Loucy (cell line): ENCODE measurements at regions not wholly inside any gene's neighbourhood (a gene's known extent, or its start where the extent isn't known, plus 50 kb on each side); places are given as distances from the start of the nearest gene placed in this dataset.
"Not testable (repeated sequence)": the region's sequence is repeated elsewhere in the genome, so short reads cannot be mapped to it uniquely, and the experiment has no call there.

Source experiments
- H2AFZ ChIP-seq: fragments of 200-600 bp; sonication (generic); 2 replicates; pipeline ENCODE4 v1.6.0; 2016; ENCODE audit warnings: antibody characterized with exemption, mild to moderate bottlenecking, low read length, moderate library complexity
- H3F3A ChIP-seq: fragments of 200-600 bp; 2 replicates; pipeline ENCODE4 v1.6.0; 2016; ENCODE audit warnings: antibody characterized with exemption, low read depth, mild to moderate bottlenecking
- H3K27me3 ChIP-seq: fragments of 200-600 bp; sonication (generic); 2 replicates; pipeline ENCODE4 v1.6.1; 2014; ENCODE audit warnings: low read length, mild to moderate bottlenecking; ENCODE audit not compliant: insufficient read depth, poor library complexity, severe bottlenecking
- H3K36me3 ChIP-seq: fragments of 200-600 bp; sonication (generic); 2 replicates; pipeline ENCODE4 v1.6.1; 2016; ENCODE audit warnings: low read length; ENCODE audit not compliant: insufficient read depth
- H3K4me1 ChIP-seq: fragments of 200-600 bp; sonication (generic); 2 replicates; pipeline ENCODE4 v1.5.1; 2014; ENCODE audit warnings: low read length, mild to moderate bottlenecking; ENCODE audit not compliant: insufficient read depth, poor library complexity, severe bottlenecking
- H3K4me2 ChIP-seq: fragments of 200-600 bp; sonication (generic); 2 replicates; pipeline ENCODE4 v1.6.0; 2014; ENCODE audit warnings: antibody characterized with exemption, low read length, low read depth, mild to moderate bottlenecking; ENCODE audit not compliant: poor library complexity, severe bottlenecking
- H3K4me3 ChIP-seq: fragments of 200-600 bp; sonication (generic); 2 replicates; pipeline ENCODE4 v1.5.1; 2014; ENCODE audit warnings: low read length, mild to moderate bottlenecking, mixed read lengths; ENCODE audit not compliant: poor library complexity, severe bottlenecking
- H3K79me2 ChIP-seq: fragments of 200-600 bp; sonication (generic); 2 replicates; pipeline ENCODE4 v1.6.1; 2014; ENCODE audit warnings: low read length; ENCODE audit not compliant: insufficient read depth
- H3K9ac ChIP-seq: fragments of 200-600 bp; sonication (generic); 2 replicates; pipeline ENCODE4 v1.6.0; 2014; ENCODE audit warnings: mild to moderate bottlenecking, low read depth, low read length, moderate library complexity; ENCODE audit not compliant: poor library complexity, severe bottlenecking
- H3K9me2 ChIP-seq: fragments of 200-600 bp; sonication (generic); replicated peaks from 2 replicates; pipeline ENCODE4 v1.6.1; 2016; ENCODE audit warnings: low read depth, low read length, mixed read lengths
- H3K9me3 ChIP-seq: fragments of 200-600 bp; sonication (generic); 2 replicates; pipeline ENCODE4 v1.6.1; 2014; ENCODE audit warnings: mild to moderate bottlenecking, antibody characterized with exemption, low read length, low read depth; ENCODE audit not compliant: insufficient read depth
- H4K20me1 ChIP-seq: fragments of 200-600 bp; sonication (generic); 2 replicates; pipeline ENCODE4 v1.6.0; 2014; ENCODE audit warnings: antibody characterized with exemption, low read length, mild to moderate bottlenecking; ENCODE audit not compliant: insufficient read depth, poor library complexity, severe bottlenecking
- EZH2phosphoT487 ChIP-seq: fragments of 200-600 bp; IDR thresholded peaks from 2 replicates; pipeline ENCODE4 v1.6.1; 2018; ENCODE audit warnings: antibody characterized with exemption, mild to moderate bottlenecking, moderate library complexity, borderline replicate concordance
- TF ChIP-seq, protein P1 (sequence below): fragments of 200-600 bp; sonication (generic); conservative IDR thresholded peaks from 2 replicates; pipeline ENCODE4 v1.5.1; 2014; ENCODE audit warnings: mild to moderate bottlenecking, antibody characterized with exemption, low read length

DNA sequence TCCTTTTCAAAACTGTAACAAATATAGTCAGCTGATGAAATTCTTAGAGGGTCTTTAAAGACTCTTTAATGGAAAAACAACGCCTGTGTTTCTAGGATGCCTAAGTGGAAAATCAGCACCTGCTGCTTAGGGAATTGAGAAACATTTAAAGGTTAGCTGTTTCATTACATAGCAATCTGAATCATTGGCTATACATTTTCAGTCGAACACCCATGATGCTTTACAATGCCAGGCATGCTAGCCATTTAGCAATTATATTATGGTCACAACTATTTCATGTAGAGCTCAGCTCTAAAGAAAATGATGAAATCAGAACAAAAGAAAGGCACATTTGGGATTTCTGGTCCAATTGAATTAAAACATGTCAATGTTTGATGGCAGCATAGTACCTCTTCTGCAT is 270.3 kb upstream of the SYNCRIP start:
- Histone ChIP-seq H3K9ac (no peak overlapping the region), H3K4me1 (no peaks in the 10 kb centered on the region), H3K79me2 (no peaks in the 10 kb centered on the region), H3K4me2 (no peak overlapping the region), H3K9me3 (no peaks in the 10 kb centered on the region), H3K27me3 (no peaks in the 10 kb centered on the region), H3K36me3 (no peaks in the 10 kb centered on the region), H4K20me1 (no peaks in the 10 kb centered on the region), H2AFZ (no peak overlapping the region), H3F3A (no peaks in the 10 kb centered on the region), H3K4me3 (no peak overlapping the region), H3K9me2 (no peaks in the 10 kb centered on the region)
- TF ChIP-seq EZH2phosphoT487, result no peak
- TF ChIP-seq, protein P1, sequence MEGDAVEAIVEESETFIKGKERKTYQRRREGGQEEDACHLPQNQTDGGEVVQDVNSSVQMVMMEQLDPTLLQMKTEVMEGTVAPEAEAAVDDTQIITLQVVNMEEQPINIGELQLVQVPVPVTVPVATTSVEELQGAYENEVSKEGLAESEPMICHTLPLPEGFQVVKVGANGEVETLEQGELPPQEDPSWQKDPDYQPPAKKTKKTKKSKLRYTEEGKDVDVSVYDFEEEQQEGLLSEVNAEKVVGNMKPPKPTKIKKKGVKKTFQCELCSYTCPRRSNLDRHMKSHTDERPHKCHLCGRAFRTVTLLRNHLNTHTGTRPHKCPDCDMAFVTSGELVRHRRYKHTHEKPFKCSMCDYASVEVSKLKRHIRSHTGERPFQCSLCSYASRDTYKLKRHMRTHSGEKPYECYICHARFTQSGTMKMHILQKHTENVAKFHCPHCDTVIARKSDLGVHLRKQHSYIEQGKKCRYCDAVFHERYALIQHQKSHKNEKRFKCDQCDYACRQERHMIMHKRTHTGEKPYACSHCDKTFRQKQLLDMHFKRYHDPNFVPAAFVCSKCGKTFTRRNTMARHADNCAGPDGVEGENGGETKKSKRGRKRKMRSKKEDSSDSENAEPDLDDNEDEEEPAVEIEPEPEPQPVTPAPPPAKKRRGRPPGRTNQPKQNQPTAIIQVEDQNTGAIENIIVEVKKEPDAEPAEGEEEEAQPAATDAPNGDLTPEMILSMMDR, result no peak

DNA sequence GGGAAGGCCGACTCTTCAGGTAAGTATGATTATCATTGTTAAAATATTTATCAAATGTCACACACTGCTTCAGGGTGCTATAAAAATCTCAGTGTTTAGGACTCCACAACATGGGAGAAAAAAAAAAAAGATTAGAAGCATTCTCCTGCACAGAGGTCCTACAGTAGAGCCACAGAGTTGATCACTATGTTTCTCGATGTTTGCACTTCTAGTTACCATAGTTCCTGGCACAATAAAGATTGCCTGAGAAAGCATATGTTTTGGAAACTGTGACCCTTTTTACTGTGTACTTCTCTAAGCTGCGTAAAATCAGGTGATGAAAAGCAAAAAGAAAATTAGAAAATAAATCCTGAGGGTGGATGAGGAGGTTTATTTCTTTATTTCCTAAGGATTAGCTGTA is 269.9 kb upstream of the SYNCRIP start:
- no peaks in the 10 kb centered on the region for H3K27me3 ChIP-seq
- no peak overlapping the region for H2AFZ ChIP-seq
- no peaks in the 10 kb centered on the region for H3K4me1 ChIP-seq
- no peaks in the 10 kb centered on the region for H3F3A ChIP-seq
- no peaks in the 10 kb centered on the region for H4K20me1 ChIP-seq
- no peak overlapping the region for H3K9ac ChIP-seq
- H3K79me2 ChIP-seq, result no peaks in the 10 kb centered on the region
- H3K36me3 ChIP-seq, result no peaks in the 10 kb centered on the region
- H3K4me2 ChIP-seq, result no peak overlapping the region
- TF ChIP-seq EZH2phosphoT487, result no peak
- TF ChIP-seq, protein P1, result no peak
- H3K9me2 ChIP-seq, result no peaks in the 10 kb centered on the region
- H3K4me3 ChIP-seq, result no peak overlapping the region
- no peaks in the 10 kb centered on the region; the same call in 1 of the 2 replicates for H3K9me3 ChIP-seq

DNA sequence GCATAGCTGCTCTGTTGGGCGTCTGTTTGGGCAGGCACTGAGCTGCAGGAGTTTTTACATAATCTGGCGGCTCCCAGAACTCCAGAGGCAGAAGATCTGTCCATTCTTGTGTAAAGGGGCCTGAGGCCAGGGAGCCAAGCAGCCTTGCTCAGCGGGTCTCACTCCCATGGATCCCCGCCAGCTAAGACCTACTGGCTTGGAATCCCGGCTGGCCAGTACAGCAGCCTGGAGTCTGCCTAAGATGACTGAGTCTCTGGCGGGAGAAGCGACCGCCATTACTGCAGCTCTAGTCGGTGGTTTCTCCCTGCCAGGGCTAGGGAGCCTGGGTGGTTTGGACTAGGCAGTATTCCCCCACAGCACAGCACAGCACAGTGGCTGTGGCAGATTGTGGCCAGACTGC is 268.4 kb upstream of the SYNCRIP start:
- Histone ChIP-seq H3K9me3 (no peaks in the 10 kb centered on the region; the same call in 1 of the 2 replicates), H3K4me3 (no peak overlapping the region), H3F3A (no peaks in the 10 kb centered on the region), H2AFZ (no peak overlapping the region), H3K9me2 (no peaks in the 10 kb centered on the region), H3K4me2 (no peak overlapping the region), H3K27me3 (no peaks in the 10 kb centered on the region), H4K20me1 (no peaks in the 10 kb centered on the region), H3K36me3 (no peaks in the 10 kb centered on the region), H3K4me1 (no peaks in the 10 kb centered on the region), H3K9ac (no peak overlapping the region), H3K79me2 (no peaks in the 10 kb centered on the region)
- TF ChIP-seq, protein P1, result no peak
- no peak for TF ChIP-seq EZH2phosphoT487

DNA sequence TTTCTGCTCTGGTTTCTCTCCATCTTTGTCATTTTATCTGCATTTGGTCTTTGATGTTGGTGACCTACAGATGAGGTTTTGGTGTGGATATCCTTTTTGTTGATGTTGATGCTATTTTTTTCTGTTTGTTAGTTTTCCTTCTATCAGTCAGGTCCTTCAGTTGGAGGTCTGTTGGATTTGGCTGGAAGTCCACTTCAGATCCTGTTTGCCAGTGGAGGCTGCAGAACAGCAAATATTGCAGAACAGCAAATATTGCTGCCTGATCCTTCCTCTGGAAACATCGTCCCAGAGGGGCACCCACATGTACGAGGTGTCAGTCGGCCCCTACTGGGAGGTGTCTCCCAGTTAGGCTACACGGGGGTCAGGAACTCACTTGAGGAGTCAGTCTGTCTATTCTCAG is 265.4 kb upstream of the SYNCRIP start:
- not testable (repeated sequence) for H3K9me2 ChIP-seq, H3K4me1 ChIP-seq, H3K9me3 ChIP-seq, H3K4me2 ChIP-seq, H3K27me3 ChIP-seq, H3K79me2 ChIP-seq, H3K9ac ChIP-seq, H4K20me1 ChIP-seq, H3F3A ChIP-seq, H2AFZ ChIP-seq, H3K4me3 ChIP-seq, H3K36me3 ChIP-seq
